Omental fat pad (tissue), 3 donors: ENCODE measurements at regions not wholly inside any gene's neighbourhood (a gene's known extent, or its start where the extent isn't known, plus 50 kb on each side); places are given as distances from the start of the nearest gene placed in this dataset.

Experiments
- ATAC-seq: fragments of 150-250 bp; one replicate; pipeline ENCODE4 v1.9.1; 2016; ENCODE audit warnings: mild to moderate bottlenecking, moderate library complexity; ENCODE audit not compliant: low FRiP score
- DNase-seq: peaks from one replicate; pipeline ENCODE4 v3.0.0-alpha.2; 2019; ENCODE audit warnings: low spot score
- CTCF ChIP-seq, 3 donors: fragments of 450-650 bp; IDR thresholded peaks; one replicate each; pipeline ENCODE4 v1.5.1; 2016 to 2017; ENCODE audit warnings: antibody characterized with exemption in 3 of 3, mild to moderate bottlenecking in 3 of 3, moderate library complexity in 2 of 3

DNA sequence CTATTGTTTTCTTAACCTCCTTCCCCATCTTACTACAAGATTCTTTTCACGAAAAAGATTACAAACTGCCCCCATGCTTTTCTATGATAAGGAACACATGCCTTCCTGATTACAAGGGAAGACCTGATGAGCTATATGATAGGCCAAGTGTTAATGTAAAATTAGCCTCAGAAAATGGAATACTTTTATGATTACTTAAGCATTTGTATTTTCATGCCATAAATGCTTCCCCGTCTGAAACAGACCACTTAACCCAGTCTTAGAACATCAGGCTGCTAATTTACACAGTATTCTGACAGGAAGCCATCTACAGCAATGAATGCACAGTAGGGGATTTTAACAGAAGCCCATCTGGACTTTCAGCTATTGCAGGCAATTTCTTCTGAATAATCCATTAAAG, 274.9 kb downstream of the HAO1 start:
- TF ChIP-seq CTCF (IDR thresholded peaks at IDR 0.05), result no peak
- no peak for ATAC-seq
- no peak for DNase-seq

DNA sequence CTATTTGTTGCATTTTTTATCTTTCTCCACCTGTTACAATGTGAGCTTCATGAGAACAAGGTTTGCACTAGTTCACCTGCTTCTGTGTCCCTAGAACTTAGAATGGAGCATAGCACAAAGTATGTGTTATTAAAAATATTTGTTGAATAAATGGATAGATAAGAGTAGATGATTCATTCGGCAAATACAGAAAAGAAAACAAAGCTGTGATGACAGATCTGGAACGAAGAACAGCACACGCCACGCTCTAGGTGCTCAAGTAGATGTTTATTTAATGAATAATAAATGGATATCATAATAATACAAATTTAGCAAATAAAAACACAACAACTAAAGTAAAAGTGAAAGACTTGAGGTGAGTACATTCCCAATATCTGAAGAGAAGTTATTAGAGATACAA, 273.1 kb downstream of the HAO1 start:
- no peak for TF ChIP-seq CTCF (IDR thresholded peaks at IDR 0.05)
- DNase-seq, result no peak
- ATAC-seq, result no peak

DNA sequence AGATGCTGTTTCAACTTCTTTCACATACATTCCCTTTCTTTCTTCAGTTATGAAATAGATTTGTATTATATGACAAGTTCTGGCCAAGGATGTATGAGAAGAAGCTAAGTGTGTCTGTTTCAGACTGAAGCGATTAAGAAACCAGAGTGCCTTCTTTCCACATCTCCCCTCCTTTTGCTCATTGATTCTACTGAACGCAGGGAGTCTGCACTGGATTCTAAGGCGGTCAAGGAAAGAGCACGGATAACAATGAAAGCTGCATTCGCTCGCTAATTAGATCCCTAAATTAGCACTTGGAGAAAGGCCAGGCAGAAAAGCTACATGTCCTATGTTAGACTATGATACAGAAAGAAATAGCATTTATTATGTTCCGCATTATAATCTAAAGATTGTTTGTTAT, 267.7 kb downstream of the HAO1 start:
- DNase-seq (no peak), ATAC-seq (no peak)
- no peak for TF ChIP-seq CTCF (IDR thresholded peaks at IDR 0.05)

GRCh38 chr20:7673841-7674240, 266.4 kb downstream of the HAO1 start:
- ATAC-seq (no peak), DNase-seq (no peak)
- no peak for TF ChIP-seq CTCF (IDR thresholded peaks at IDR 0.05)

GRCh38 chr20:7682916-7683315, 257.3 kb downstream of the HAO1 start:
- DNase-seq, result no peak

DNA sequence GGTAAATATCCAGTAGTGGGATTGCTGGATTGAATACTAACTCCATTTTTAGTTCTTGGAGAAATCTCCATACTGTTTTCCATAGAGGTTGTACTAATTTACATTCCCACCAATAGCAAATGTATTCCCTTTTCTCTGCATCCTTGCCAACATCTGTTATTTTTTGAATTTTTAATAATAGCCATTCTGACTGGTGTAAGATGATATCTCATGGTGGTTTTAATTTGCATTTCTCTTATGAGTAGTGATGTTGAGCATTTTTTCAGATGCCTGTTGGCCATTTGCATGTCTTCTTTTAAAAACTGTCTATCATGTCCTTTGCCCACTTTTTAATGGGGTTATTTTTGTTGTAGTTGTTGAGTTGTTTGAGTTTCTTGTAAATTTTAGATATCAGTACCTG, 253.2 kb downstream of the HAO1 start:
- ATAC-seq (no peak), DNase-seq (no peak)
- TF ChIP-seq CTCF (IDR thresholded peaks at IDR 0.05), result no peak

More at GRCh38 chr20:7682916-7683315, 257.3 kb downstream of the HAO1 start:
- no peak for ATAC-seq
- no peak for TF ChIP-seq CTCF (IDR thresholded peaks at IDR 0.05)

GRCh38 chr20:7689151-7689550, 251.1 kb downstream of the HAO1 start:
- DNase-seq (no peak), ATAC-seq (no peak)
- TF ChIP-seq CTCF (IDR thresholded peaks at IDR 0.05), result no peak
